ENCODE measurements at regions not wholly inside any gene's neighbourhood (a gene's known extent, or its start where the extent isn't known, plus 50 kb on each side); places are given as distances from the start of the nearest gene placed in this dataset.

GRCh38 chr21:38741092-38741949 is 64.4 kb upstream of the ETS2 start:
- DNase-seq (ENCODE audit: low spot score): no peak

GRCh38 chr21:38741950-38742256 is 63.8 kb upstream of the ETS2 start:
- DNase-seq (ENCODE audit: low spot score): no peak

- no peak for DNase-seq (ENCODE audit: low spot score)
Observed at GRCh38 chr21:38742580-38743260, 63.0 kb upstream of the ETS2 start.

GRCh38 chr21:38743772-38744529 is 61.8 kb upstream of the ETS2 start:
- no peak for DNase-seq (ENCODE audit: low spot score)

- no peak for DNase-seq (ENCODE audit: low spot score)
Observed at GRCh38 chr21:38744861-38745260, 60.9 kb upstream of the ETS2 start.

- DNase-seq (ENCODE audit: low spot score): no peak
Observed at GRCh38 chr21:38747810-38748209, 57.9 kb upstream of the ETS2 start.

- DNase-seq (ENCODE audit: low spot score): peak; percentile 67
Observed at GRCh38 chr21:38751379-38752050, 54.2 kb upstream of the ETS2 start.

GRCh38 chr21:38752051-38752505 is 53.7 kb upstream of the ETS2 start:
- no peak for DNase-seq (ENCODE audit: low spot score)

GRCh38 chr21:38753114-38753513 is 52.6 kb upstream of the ETS2 start:
- no peak for DNase-seq (ENCODE audit: low spot score)

GRCh38 chr21:38753557-38753971 is 52.2 kb upstream of the ETS2 start:
- DNase-seq (ENCODE audit: low spot score): no peak

Data from ureter (tissue), 1 donor.